Astrocyte (in vitro differentiated cells and primary cell): ENCODE measurements at regions not wholly inside any gene's neighbourhood (a gene's known extent, or its start where the extent isn't known, plus 50 kb on each side); places are given as distances from the start of the nearest gene placed in this dataset.
A peak's percentile ranks its signal among the peaks of the same experiment; 100 is the strongest.

ENCODE experiments used
- EZH2 ChIP-seq: IDR thresholded peaks from 2 replicates; pipeline ENCODE4 v1.6.1; 2012; ENCODE audit warnings: mild to moderate bottlenecking, low read length, inconsistent platforms; ENCODE audit not compliant: insufficient read depth
- TF ChIP-seq, protein P1 (sequence below): IDR thresholded peaks from 2 replicates; pipeline ENCODE4 v1.5.1; 2011; ENCODE audit warnings: low read depth, mild to moderate bottlenecking, inconsistent platforms, low read length, moderate library complexity; ENCODE audit not compliant: insufficient read depth

DNA sequence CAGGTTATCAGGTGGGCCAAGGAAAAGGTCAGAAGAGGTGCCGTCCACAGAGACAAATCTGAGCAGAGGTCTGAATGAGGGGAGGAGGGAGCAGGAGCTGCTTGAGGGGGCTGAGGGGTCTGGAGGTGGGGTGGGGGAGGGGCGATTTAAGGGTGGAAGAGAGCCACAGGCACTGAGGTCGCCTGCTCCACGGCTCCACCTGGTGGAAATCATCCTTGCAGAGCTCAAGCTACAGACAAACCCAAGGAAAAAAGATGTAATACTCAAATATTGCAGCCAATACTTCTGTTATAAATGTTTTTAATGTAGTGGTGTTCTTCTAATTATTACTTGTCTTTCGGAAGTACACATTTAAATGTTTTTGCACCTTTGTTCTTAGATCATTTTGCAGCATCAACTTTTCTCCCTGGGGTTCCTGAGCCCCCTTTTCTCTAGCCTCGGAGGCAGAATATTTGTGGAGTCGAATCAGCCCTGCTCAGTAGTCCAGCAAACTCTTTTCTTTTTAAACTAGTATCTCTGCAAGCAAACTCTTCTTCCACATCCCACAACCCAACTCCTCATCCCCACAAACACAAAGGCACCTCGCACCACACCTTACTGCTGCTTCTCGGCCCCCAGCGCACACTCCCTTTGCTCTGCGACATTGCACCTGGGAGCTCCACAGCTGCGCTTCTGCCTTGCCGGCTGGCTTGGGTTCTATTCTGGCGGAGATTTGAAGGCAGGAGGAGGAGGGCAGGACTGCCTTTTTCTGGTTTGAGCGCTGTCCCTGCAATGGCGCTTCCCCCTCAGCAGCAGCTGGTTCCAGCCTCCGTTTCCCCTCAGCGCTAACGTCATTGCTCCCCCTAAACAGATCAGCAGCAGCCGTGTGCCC lies 51.0 kb upstream of the TFAP2A start:
- TF ChIP-seq, protein P1, sequence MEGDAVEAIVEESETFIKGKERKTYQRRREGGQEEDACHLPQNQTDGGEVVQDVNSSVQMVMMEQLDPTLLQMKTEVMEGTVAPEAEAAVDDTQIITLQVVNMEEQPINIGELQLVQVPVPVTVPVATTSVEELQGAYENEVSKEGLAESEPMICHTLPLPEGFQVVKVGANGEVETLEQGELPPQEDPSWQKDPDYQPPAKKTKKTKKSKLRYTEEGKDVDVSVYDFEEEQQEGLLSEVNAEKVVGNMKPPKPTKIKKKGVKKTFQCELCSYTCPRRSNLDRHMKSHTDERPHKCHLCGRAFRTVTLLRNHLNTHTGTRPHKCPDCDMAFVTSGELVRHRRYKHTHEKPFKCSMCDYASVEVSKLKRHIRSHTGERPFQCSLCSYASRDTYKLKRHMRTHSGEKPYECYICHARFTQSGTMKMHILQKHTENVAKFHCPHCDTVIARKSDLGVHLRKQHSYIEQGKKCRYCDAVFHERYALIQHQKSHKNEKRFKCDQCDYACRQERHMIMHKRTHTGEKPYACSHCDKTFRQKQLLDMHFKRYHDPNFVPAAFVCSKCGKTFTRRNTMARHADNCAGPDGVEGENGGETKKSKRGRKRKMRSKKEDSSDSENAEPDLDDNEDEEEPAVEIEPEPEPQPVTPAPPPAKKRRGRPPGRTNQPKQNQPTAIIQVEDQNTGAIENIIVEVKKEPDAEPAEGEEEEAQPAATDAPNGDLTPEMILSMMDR, result peak; percentile 48
- TF ChIP-seq EZH2, result no peak
